ENCODE measurements at regions not wholly inside any gene's neighbourhood (a gene's known extent, or its start where the extent isn't known, plus 50 kb on each side); places are given as distances from the start of the nearest gene placed in this dataset.

GRCh38 chrX:22527302-22527701 is 254.6 kb downstream of the CBLL2 start:
- DNase-seq (ENCODE audit: low spot score), result no peak
- in situ Hi-C loops (cut with MboI; ENCODE audit: low sequenced_read_pairs, unreplicated experiment), result no loop called here
- TF ChIP-seq CTCF (IDR thresholded peaks at IDR 0.05; ENCODE audit: borderline replicate concordance, control extremely low read depth, extremely low read depth, insufficient read depth, missing control alignments), result no peak

- no peak for TF ChIP-seq CTCF (IDR thresholded peaks at IDR 0.05; ENCODE audit: borderline replicate concordance, control extremely low read depth, extremely low read depth, insufficient read depth, missing control alignments)
- DNase-seq (ENCODE audit: low spot score), result no peak
- in situ Hi-C loops (cut with MboI; ENCODE audit: low sequenced_read_pairs, unreplicated experiment), result no loop called here
Measured at GRCh38 chrX:22533898-22534297, 261.2 kb downstream of the CBLL2 start.

GRCh38 chrX:22534643-22535042 is 261.9 kb downstream of the CBLL2 start:
- DNase-seq (ENCODE audit: low spot score), result no peak
- no peak for TF ChIP-seq CTCF (IDR thresholded peaks at IDR 0.05; ENCODE audit: borderline replicate concordance, control extremely low read depth, extremely low read depth, insufficient read depth, missing control alignments)
- in situ Hi-C loops (cut with MboI; ENCODE audit: low sequenced_read_pairs, unreplicated experiment), result no loop called here

- in situ Hi-C loops (cut with MboI; ENCODE audit: low sequenced_read_pairs, unreplicated experiment), result no loop called here
- no peak for TF ChIP-seq CTCF (IDR thresholded peaks at IDR 0.05; ENCODE audit: borderline replicate concordance, control extremely low read depth, extremely low read depth, insufficient read depth, missing control alignments)
- DNase-seq (ENCODE audit: low spot score), result no peak
Measured at GRCh38 chrX:22536746-22537304, 264.1 kb downstream of the CBLL2 start.

- in situ Hi-C loops (cut with MboI; ENCODE audit: low sequenced_read_pairs, unreplicated experiment), result no loop called here
- TF ChIP-seq CTCF (IDR thresholded peaks at IDR 0.05; ENCODE audit: borderline replicate concordance, control extremely low read depth, extremely low read depth, insufficient read depth, missing control alignments), result no peak
- no peak for DNase-seq (ENCODE audit: low spot score)
Measured at GRCh38 chrX:22538580-22538979, 265.9 kb downstream of the CBLL2 start.

- DNase-seq (ENCODE audit: low spot score), result no peak
- in situ Hi-C loops (cut with MboI; ENCODE audit: low sequenced_read_pairs, unreplicated experiment), result no loop called here
- TF ChIP-seq CTCF (IDR thresholded peaks at IDR 0.05; ENCODE audit: borderline replicate concordance, control extremely low read depth, extremely low read depth, insufficient read depth, missing control alignments), result no peak
Measured at GRCh38 chrX:22541926-22542325, 269.2 kb downstream of the CBLL2 start.

GRCh38 chrX:22542641-22543040 is 269.9 kb downstream of the CBLL2 start:
- in situ Hi-C loops (cut with MboI; ENCODE audit: low sequenced_read_pairs, unreplicated experiment), result no loop called here
- no peak for TF ChIP-seq CTCF (IDR thresholded peaks at IDR 0.05; ENCODE audit: borderline replicate concordance, control extremely low read depth, extremely low read depth, insufficient read depth, missing control alignments)
- DNase-seq (ENCODE audit: low spot score), result no peak

Measured in GM13976 (cell line).